IMR-90 (cell line): ENCODE measurements at regions not wholly inside any gene's neighbourhood (a gene's known extent, or its start where the extent isn't known, plus 50 kb on each side); places are given as distances from the start of the nearest gene placed in this dataset.

Experiments used
- ATAC-seq: fragments of 200-7000 bp; cut with Tn5 transposase; 2 replicates; pipeline ENCODE4 v1.9.1; 2020; ENCODE audit warnings: low read depth, mild to moderate bottlenecking, moderate library complexity
- BruUV-seq: library from RNA; stranded (reverse); fragments of 400-500 nt; replicated peaks from 2 replicates; lab custom pipeline; 2021; lab: Mats Ljungman, UMichigan
- CTCF ChIA-PET: fragments of 300-600 bp; formaldehyde crosslinking; extraction: SDS; loops from one replicate; lab custom pipeline; 2021; ENCODE audit warnings: antibody characterized with exemption; lab: Yijun Ruan, JAX
- POLR2A ChIA-PET: fragments of 300-600 bp; sonication (Branson Sonifier 250); formaldehyde crosslinking; loops from one replicate; lab custom pipeline; 2022; ENCODE audit warnings: antibody characterized with exemption; ENCODE audit not compliant: unreplicated experiment; lab: Charles Lee
- DNase-seq: peaks from one replicate; pipeline ENCODE4 v3.0.0; 2013
- H2AFZ ChIP-seq: replicated peaks from 2 replicates; pipeline ENCODE3; 2013; ENCODE audit warnings: low read length, mild to moderate bottlenecking; ENCODE audit not compliant: poor library complexity
- H2AK5ac ChIP-seq: 2 replicates; pipeline ENCODE4 v1.6.1; 2013; ENCODE audit warnings: low read depth, low read length, inconsistent platforms
- H2AK9ac ChIP-seq: replicated peaks from 2 replicates; pipeline ENCODE3; 2013; ENCODE audit warnings: mild to moderate bottlenecking, low read depth, low read length, moderate library complexity; ENCODE audit not compliant: poor library complexity
- H2BK120ac ChIP-seq: 2 replicates; pipeline ENCODE4 v1.6.1; 2013; ENCODE audit warnings: low read depth, low read length, inconsistent platforms
- H2BK15ac ChIP-seq: 3 replicates; pipeline ENCODE4 v1.6.1; 2013; ENCODE audit warnings: low read depth, low read length, inconsistent platforms
- H2BK20ac ChIP-seq: 2 replicates; pipeline ENCODE4 v1.6.1; 2013; ENCODE audit warnings: low read depth, mild to moderate bottlenecking, inconsistent platforms, low read length, moderate library complexity
- H2BK5ac ChIP-seq: 2 replicates; pipeline ENCODE4 v1.6.1; 2013; ENCODE audit warnings: mild to moderate bottlenecking, low read depth, low read length, inconsistent platforms; ENCODE audit not compliant: poor library complexity, severe bottlenecking
- H3K14ac ChIP-seq: replicated peaks from 2 replicates; pipeline ENCODE4 v1.6.1; 2013; ENCODE audit warnings: low read depth, low read length, inconsistent platforms
- H3K18ac ChIP-seq: 2 replicates; pipeline ENCODE4 v1.6.1; 2013; ENCODE audit warnings: low read depth, low read length, control low read depth
- H3K23ac ChIP-seq: 2 replicates; pipeline ENCODE4 v1.6.1; 2013; ENCODE audit warnings: low read depth, low read length, inconsistent platforms
- H3K27ac ChIP-seq: 2 replicates; pipeline ENCODE4 v1.5.1; 2013; ENCODE audit warnings: mild to moderate bottlenecking, control low read depth, low read length; ENCODE audit not compliant: insufficient read depth
- H3K27me3 ChIP-seq: 2 replicates; pipeline ENCODE4 v1.6.1; 2013; ENCODE audit warnings: low read length; ENCODE audit not compliant: control insufficient read depth, insufficient read depth
- H3K36me3 ChIP-seq: 2 replicates; pipeline ENCODE4 v1.6.1; 2013; ENCODE audit warnings: low read length, mixed read lengths; ENCODE audit not compliant: control insufficient read depth, insufficient read depth
- H3K4ac ChIP-seq: 2 replicates; pipeline ENCODE4 v1.6.1; 2013; ENCODE audit warnings: low read depth, low read length, inconsistent platforms
- H3K4me1 ChIP-seq: 2 replicates; pipeline ENCODE4 v1.6.1; 2013; ENCODE audit warnings: low read length, mixed read lengths; ENCODE audit not compliant: control insufficient read depth, insufficient read depth
- H3K4me2 ChIP-seq: 2 replicates; pipeline ENCODE4 v1.6.1; 2013; ENCODE audit warnings: low read depth, mild to moderate bottlenecking, control low read depth, low read length, moderate library complexity
- H3K4me3 ChIP-seq: 2 replicates; pipeline ENCODE4 v1.5.1; 2013; ENCODE audit warnings: low read depth, mild to moderate bottlenecking, control low read depth, low read length, moderate library complexity; ENCODE audit not compliant: insufficient read depth
- H3K56ac ChIP-seq: 2 replicates; pipeline ENCODE4 v1.6.1; 2013; ENCODE audit warnings: low read length, inconsistent platforms; ENCODE audit not compliant: insufficient read depth; ENCODE audit errors: extremely low read depth
- H3K79me1 ChIP-seq, 2 experiments: 2 replicates each; pipeline ENCODE4 v1.6.1; 2013; ENCODE audit warnings: low read length in 2 of 2, inconsistent platforms in 1 of 2, low read depth in 1 of 2
- H3K9ac ChIP-seq: 2 replicates; pipeline ENCODE4 v1.6.1; 2013; ENCODE audit warnings: low read depth, low read length, control low read depth
- H3K9me1 ChIP-seq: 2 replicates; pipeline ENCODE4 v1.6.1; 2013; ENCODE audit warnings: low read length, inconsistent platforms; ENCODE audit not compliant: insufficient read depth
- H3K9me3 ChIP-seq: 2 replicates; pipeline ENCODE4 v1.6.1; 2013; ENCODE audit warnings: low read length; ENCODE audit not compliant: control insufficient read depth, insufficient read depth
- H4K20me1 ChIP-seq: 2 replicates; pipeline ENCODE4 v1.6.1; 2013; ENCODE audit warnings: low read length, inconsistent platforms; ENCODE audit not compliant: insufficient read depth
- H4K5ac ChIP-seq: 2 replicates; pipeline ENCODE4 v1.6.1; 2013; ENCODE audit warnings: mild to moderate bottlenecking, low read depth, low read length, control low read depth
- H4K8ac ChIP-seq, 2 experiments: 2 replicates each; pipeline ENCODE4 v1.6.1; 2013; ENCODE audit warnings: low read depth in 2 of 2, low read length in 2 of 2, control low read depth in 1 of 2, inconsistent platforms in 1 of 2
- H4K91ac ChIP-seq: 2 replicates; pipeline ENCODE4 v1.6.1; 2013; ENCODE audit warnings: low read depth, low read length, inconsistent platforms; ENCODE audit not compliant: insufficient read depth
- POLR2A ChIP-seq: IDR thresholded peaks from 2 replicates; pipeline ENCODE4 v1.6.1; 2012; ENCODE audit warnings: mild to moderate bottlenecking, low read depth, low read length
- WGBS, 2 experiments: methylation state at CpG; one replicate each; pipeline versions ENCODE4 v1.1.5 to v1.1.7; 2013; ENCODE audit warnings: missing lambda C conversion rate in 2 of 2; ENCODE audit not compliant: insufficient read length in 1 of 2; ENCODE audit errors: extremely low coverage in 2 of 2; 5-methylcytosine and 5-hydroxymethylcytosine counted together
- dilution Hi-C: fragments of 300-500 bp; cut with HindIII; formaldehyde crosslinking; loops from one replicate; pipeline ENCODE4 v1.14.3; 2018; ENCODE audit warnings: low sequenced_read_pairs; ENCODE audit not compliant: unreplicated experiment
- in situ Hi-C: fragments of 300-500 bp; cut with MboI; formaldehyde crosslinking; loops from 3 replicates; pipeline ENCODE4 v1.14.3; 2019; ENCODE audit warnings: low sequenced_read_pairs, inconsistent platforms, mixed read lengths
- intact Hi-C: fragments of 100-400 bp; cut with micrococcal nuclease; formaldehyde crosslinking; loops from 2 replicates; pipeline ENCODE4 v1.10.0; 2022

DNA sequence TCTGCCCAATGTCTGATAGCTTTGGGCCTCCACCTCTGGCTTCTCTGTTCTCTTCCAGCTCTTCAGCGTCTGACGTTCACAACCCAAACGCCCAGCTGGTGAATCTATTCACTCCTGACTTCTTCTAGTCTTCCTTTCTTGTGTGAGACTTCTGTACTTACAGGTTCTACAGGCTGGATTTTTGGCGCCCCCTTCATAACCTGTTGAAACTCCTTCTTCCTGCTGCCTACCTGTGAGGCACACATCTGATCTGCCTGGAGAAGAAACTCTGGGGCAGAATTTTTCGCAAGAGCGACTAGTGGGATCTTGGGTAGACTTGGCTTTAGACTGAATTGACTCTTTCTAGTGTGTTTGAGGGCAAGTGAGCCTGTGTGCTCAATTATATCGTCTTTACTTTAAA lies 249.3 kb downstream of the REEP3 start:
- Histone ChIP-seq H3K4ac (no peak overlapping the region), H3K36me3 (no peaks in the 10 kb centered on the region), H2BK120ac (no peak overlapping the region), H3K14ac (no peak overlapping the region), H3K27me3 (peaks cover 7% of the 10 kb centered on the region), H2BK15ac (no peak overlapping the region), H3K4me2 (no peak overlapping the region), H3K9me1 (no peaks in the 10 kb centered on the region), H2AK9ac (no peak overlapping the region), H4K20me1 (no peaks in the 10 kb centered on the region), H3K56ac (no peak overlapping the region), H2BK5ac (no peak overlapping the region), H4K5ac (no peak overlapping the region), H2AK5ac (no peak overlapping the region), H3K27ac (no peak overlapping the region), H2BK20ac (no peak overlapping the region), H3K4me1 (peaks cover 4% of the 10 kb centered on the region; the same call in 1 of the 2 replicates), H2AFZ (no peak overlapping the region), H4K8ac (no peak overlapping the region), H3K9me3 (no peaks in the 10 kb centered on the region), H3K4me3 (no peak overlapping the region), H3K18ac (no peak overlapping the region), H3K23ac (no peak overlapping the region), H3K9ac (no peak overlapping the region), H3K79me1 (no peaks in the 10 kb centered on the region), H4K91ac (no peak overlapping the region)
- ChIA-PET CTCF (no interaction called here), POLR2A (no interaction called here)
- intact Hi-C loops (no loop called here), in situ Hi-C loops (no loop called here), dilution Hi-C loops (no loop called here)
- DNase-seq (no peak), ATAC-seq (no peak)
- no peak for TF ChIP-seq POLR2A
- WGBS, 2 experiments, result no CpG with 5 or more reads among the region's 7 CpGs
- no TSS peak for BruUV-seq
